ENCODE measurements at regions not wholly inside any gene's neighbourhood (a gene's known extent, or its start where the extent isn't known, plus 50 kb on each side); places are given as distances from the start of the nearest gene placed in this dataset.

DNA sequence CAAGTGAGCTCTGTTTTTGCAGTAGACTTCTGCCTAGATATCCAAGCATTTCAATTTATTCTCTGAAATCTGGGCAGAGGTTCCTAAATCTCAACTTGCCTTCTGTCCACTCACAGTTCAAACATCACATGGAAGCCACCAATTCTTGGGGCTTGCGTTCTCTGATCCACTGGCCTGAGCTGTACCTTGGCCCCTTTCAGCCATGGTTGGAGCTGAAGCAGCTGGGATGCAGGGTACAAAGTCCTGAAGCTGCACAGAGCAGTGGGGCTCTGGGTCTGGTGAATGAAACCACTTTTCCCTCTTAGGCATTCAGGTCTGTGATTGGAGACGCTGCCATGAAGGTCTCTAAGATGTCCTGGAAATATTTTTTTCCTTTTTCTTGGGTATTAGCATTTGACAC is 137.6 kb upstream of the KDM5D start:
- TF ChIP-seq YY1 (IDR thresholded peaks at IDR 0.05; ENCODE audit: insufficient read depth, insufficient read length) (no peak), ZNF274 (IDR thresholded peaks at IDR 0.05; ENCODE audit: low read depth, low read length) (no peak)
